CD14-positive monocyte (primary cell): ENCODE measurements at regions not wholly inside any gene's neighbourhood (a gene's known extent, or its start where the extent isn't known, plus 50 kb on each side); places are given as distances from the start of the nearest gene placed in this dataset.

ENCODE experiments used
- DNase-seq, 3 donors: peaks; one replicate each; pipeline ENCODE4 v3.0.0-alpha.2; 2011 to 2022
- H2AFZ ChIP-seq: 2 replicates; pipeline ENCODE4 v1.6.0; 2012; ENCODE audit warnings: mild to moderate bottlenecking, low read depth, low read length, inconsistent platforms; ENCODE audit not compliant: insufficient read depth, poor library complexity, severe bottlenecking
- H3K27ac ChIP-seq, 2 donors: 1 replicate in 1 of 2; 2 replicates in 1 of 2; pipeline ENCODE4 v1.5.1; 2012 to 2013; ENCODE audit warnings: low read length in 2 of 2, control low read depth in 1 of 2, inconsistent platforms in 1 of 2, low read depth in 1 of 2, mild to moderate bottlenecking in 1 of 2
- H3K27me3 ChIP-seq, 2 donors: one replicate each; pipeline versions ENCODE4 v1.6.0 to v1.6.1; 2011 to 2013; ENCODE audit warnings: low read length in 2 of 2; ENCODE audit not compliant: control insufficient read depth in 2 of 2, insufficient read depth in 2 of 2
- H3K36me3 ChIP-seq, 2 donors: replicated peaks in 1 of 2; 1 replicate in 1 of 2; 2 replicates in 1 of 2; pipeline versions ENCODE4 v1.5.1 to v1.6.1; 2012 to 2013; ENCODE audit warnings: low read length in 2 of 2, control low read depth in 1 of 2, inconsistent platforms in 1 of 2, mild to moderate bottlenecking in 1 of 2; ENCODE audit not compliant: insufficient read depth in 2 of 2, control insufficient read depth in 1 of 2
- H3K4me1 ChIP-seq, 2 donors: 1 replicate in 1 of 2; 2 replicates in 1 of 2; pipeline versions ENCODE4 v1.5.1 to v1.6.1; 2012 to 2013; ENCODE audit warnings: low read length in 2 of 2, control low read depth in 1 of 2, inconsistent platforms in 1 of 2, mild to moderate bottlenecking in 1 of 2, moderate library complexity in 1 of 2; ENCODE audit not compliant: insufficient read depth in 2 of 2, control insufficient read depth in 1 of 2
- H3K4me2 ChIP-seq: replicated peaks from 2 replicates; pipeline ENCODE3; 2012; ENCODE audit warnings: low read length, moderate library complexity, mild to moderate bottlenecking; ENCODE audit not compliant: poor library complexity, severe bottlenecking; ENCODE audit errors: extremely low read depth
- H3K4me3 ChIP-seq, 3 experiments: fragments of 200-600 bp in 1 of 3; sonication (generic) in 1 of 3; replicated peaks in 1 of 3; 1 replicate in 2 of 3; 2 replicates in 1 of 3; pipeline ENCODE4 v1.5.1; 2011 to 2013; ENCODE audit warnings: low read length in 3 of 3, mild to moderate bottlenecking in 3 of 3, control low read depth in 2 of 3, low read depth in 2 of 3, inconsistent platforms in 1 of 3, moderate library complexity in 1 of 3
- H3K79me2 ChIP-seq: 2 replicates; pipeline ENCODE4 v1.6.0; 2012; ENCODE audit warnings: mild to moderate bottlenecking, control low read depth, inconsistent platforms, low read length, moderate library complexity; ENCODE audit not compliant: insufficient read depth
- H3K9ac ChIP-seq: 2 replicates; pipeline ENCODE4 v1.6.0; 2017; ENCODE audit warnings: low read length, mild to moderate bottlenecking; ENCODE audit not compliant: insufficient read depth, poor library complexity, severe bottlenecking
- H3K9me3 ChIP-seq, 2 donors: replicated peaks in 1 of 2; 1 replicate in 1 of 2; 2 replicates in 1 of 2; pipeline versions ENCODE4 v1.5.1 to v1.6.1; 2012 to 2013; ENCODE audit warnings: low read length in 2 of 2, control low read depth in 1 of 2; ENCODE audit not compliant: control insufficient read depth in 1 of 2, insufficient read depth in 1 of 2
- H4K20me1 ChIP-seq: 2 replicates; pipeline ENCODE4 v1.6.0; 2012; ENCODE audit warnings: mild to moderate bottlenecking, low read length, control low read depth, moderate library complexity; ENCODE audit not compliant: insufficient read depth
- H3K27ac Mint-ChIP-seq, 7 donors: one replicate each; pipeline ENCODE4 v1.8.0; 2020; ENCODE audit warnings: mild to moderate bottlenecking in 7 of 7, mixed read lengths in 7 of 7, moderate library complexity in 6 of 7, inconsistent platforms in 2 of 7
- H3K27me3 Mint-ChIP-seq, 3 donors: one replicate each; pipeline ENCODE4 v1.8.0; 2021 to 2022; ENCODE audit warnings: low read depth in 3 of 3, mild to moderate bottlenecking in 3 of 3, mixed read lengths in 3 of 3, moderate library complexity in 3 of 3, inconsistent platforms in 1 of 3
- H3K36me3 Mint-ChIP-seq, 2 donors: one replicate each; pipeline ENCODE4 v1.8.0; 2020; ENCODE audit warnings: mixed read lengths in 2 of 2, inconsistent platforms in 1 of 2, mild to moderate bottlenecking in 1 of 2
- H3K4me1 Mint-ChIP-seq: one replicate; pipeline ENCODE4 v1.8.0; 2020; ENCODE audit warnings: mild to moderate bottlenecking, mixed read lengths
- H3K4me3 Mint-ChIP-seq, 2 donors: one replicate each; pipeline ENCODE4 v1.8.0; 2020; ENCODE audit warnings: mild to moderate bottlenecking in 2 of 2, mixed read lengths in 2 of 2, moderate library complexity in 1 of 2
- H3K9me3 Mint-ChIP-seq, 7 donors: one replicate each; pipeline ENCODE4 v1.8.0; 2020 to 2022; ENCODE audit warnings: mixed read lengths in 7 of 7, mild to moderate bottlenecking in 6 of 7, moderate library complexity in 6 of 7, inconsistent platforms in 2 of 7
- CTCF ChIP-seq: fragments of 200-600 bp; IDR thresholded peaks from one replicate; pipeline ENCODE4 v1.8.0; 2022; ENCODE audit warnings: antibody characterized with exemption, mild to moderate bottlenecking
- WGBS: methylation state at CpG from one replicate; pipeline ENCODE4 v1.1.5; 2013; ENCODE audit warnings: missing lambda C conversion rate; ENCODE audit not compliant: insufficient coverage; 5-methylcytosine and 5-hydroxymethylcytosine counted together
- intact Hi-C, 2 donors: fragments of 100-400 bp; cut with micrococcal nuclease; formaldehyde crosslinking; loops; one replicate each; pipeline versions ENCODE4 v1.15.0 to v1.15.1; 2023

GRCh38 chr2:16106619-16107018, 166.3 kb downstream of the MYCN start:
- Histone ChIP-seq H3K4me2 (no peak overlapping the region), H3K9me3 (no peaks in the 10 kb centered on the region), H3K27me3 (no peaks in the 10 kb centered on the region), H3K9ac (no peak overlapping the region), H3K27ac (no peak overlapping the region), H3K4me1 (no peaks in the 10 kb centered on the region), H2AFZ (no peak overlapping the region), H3K79me2 (no peaks in the 10 kb centered on the region), H3K4me3 (no peak overlapping the region), H3K36me3 (no peaks in the 10 kb centered on the region), H4K20me1 (no peaks in the 10 kb centered on the region)
- Mint-ChIP-seq H3K4me3 (no peak overlapping the region), H3K9me3 (peaks cover 0 to 1% (median 0%) of the 10 kb centered on the region in 7 donors), H3K4me1 (no peaks in the 10 kb centered on the region), H3K27ac (no peak overlapping the region), H3K36me3 (no peaks in the 10 kb centered on the region), H3K27me3 (peaks cover 0 to 2% (median 1%) of the 10 kb centered on the region in 3 donors)
- no peak for DNase-seq
- no peak for TF ChIP-seq CTCF
- 97% methylated on average over 6 of the region's 6 CpGs for WGBS
- intact Hi-C loops: no loop called here

DNA sequence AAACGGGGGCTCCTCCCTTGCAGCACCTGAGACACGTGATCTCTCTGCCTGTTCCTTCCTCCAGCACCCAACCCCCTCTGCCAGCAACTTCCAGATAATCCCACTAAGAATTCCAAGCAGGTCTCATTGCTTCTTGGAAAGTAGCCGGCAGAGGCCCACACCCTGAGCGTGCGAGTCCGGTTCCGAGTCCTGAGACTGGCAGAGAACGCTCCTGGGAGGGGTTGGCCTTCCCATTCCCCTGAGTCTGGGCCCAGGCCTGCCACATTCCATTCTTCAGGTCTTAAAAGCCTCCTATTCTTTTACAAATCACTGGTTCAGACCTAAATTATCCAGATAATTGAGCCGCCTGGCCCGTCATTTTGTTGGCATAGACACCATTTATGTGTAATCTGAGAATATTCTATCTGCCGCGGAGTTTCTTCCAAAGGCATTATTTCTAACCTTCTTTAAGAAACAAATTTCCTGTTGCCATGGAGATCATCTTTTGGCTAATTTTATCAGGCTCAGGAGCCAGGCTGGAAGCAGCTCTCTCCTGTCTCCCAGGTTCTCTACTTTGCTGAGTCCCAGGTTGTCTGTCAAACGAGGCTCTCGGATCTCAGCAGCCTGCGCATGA, 165.4 kb downstream of the MYCN start:
- no peak overlapping the region for H3K4me3 ChIP-seq
- Mint-ChIP-seq H3K4me1 (no peaks in the 10 kb centered on the region), H3K27me3 (peaks cover 0 to 2% (median 1%) of the 10 kb centered on the region in 3 donors), H3K9me3 (peaks cover 0 to 1% (median 0%) of the 10 kb centered on the region in 7 donors), H3K27ac (no peak overlapping the region), H3K36me3 (no peaks in the 10 kb centered on the region), H3K4me3 (no peak overlapping the region)
- intact Hi-C loops: no loop called here
- no peak overlapping the region for H3K4me2 ChIP-seq
- H3K36me3 ChIP-seq: no peaks in the 10 kb centered on the region
- no peak for DNase-seq
- H3K9ac ChIP-seq: no peak overlapping the region
- no peak overlapping the region for H2AFZ ChIP-seq
- H4K20me1 ChIP-seq: no peaks in the 10 kb centered on the region
- no peaks in the 10 kb centered on the region for H3K79me2 ChIP-seq
- H3K9me3 ChIP-seq: no peaks in the 10 kb centered on the region
- WGBS: 98% methylated on average over 10 of the region's 15 CpGs
- no peak for TF ChIP-seq CTCF
- no peaks in the 10 kb centered on the region for H3K4me1 ChIP-seq
- H3K27ac ChIP-seq: no peak overlapping the region
- no peaks in the 10 kb centered on the region for H3K27me3 ChIP-seq
